HG03103 (cell line): ENCODE measurements at regions not wholly inside any gene's neighbourhood (a gene's known extent, or its start where the extent isn't known, plus 50 kb on each side); places are given as distances from the start of the nearest gene placed in this dataset.
A peak's percentile ranks its signal among the peaks of the same experiment; 100 is the strongest.
"Not testable (repeated sequence)": the region's sequence is repeated elsewhere in the genome, so short reads cannot be mapped to it uniquely, and the experiment has no call there.

Experiments used
- ATAC-seq: cut with Tn5 transposase; IDR thresholded peaks from one replicate; pipeline ENCODE4 v1.9.1; 2021; ENCODE audit warnings: low read depth; ENCODE audit not compliant: unreplicated experiment

DNA sequence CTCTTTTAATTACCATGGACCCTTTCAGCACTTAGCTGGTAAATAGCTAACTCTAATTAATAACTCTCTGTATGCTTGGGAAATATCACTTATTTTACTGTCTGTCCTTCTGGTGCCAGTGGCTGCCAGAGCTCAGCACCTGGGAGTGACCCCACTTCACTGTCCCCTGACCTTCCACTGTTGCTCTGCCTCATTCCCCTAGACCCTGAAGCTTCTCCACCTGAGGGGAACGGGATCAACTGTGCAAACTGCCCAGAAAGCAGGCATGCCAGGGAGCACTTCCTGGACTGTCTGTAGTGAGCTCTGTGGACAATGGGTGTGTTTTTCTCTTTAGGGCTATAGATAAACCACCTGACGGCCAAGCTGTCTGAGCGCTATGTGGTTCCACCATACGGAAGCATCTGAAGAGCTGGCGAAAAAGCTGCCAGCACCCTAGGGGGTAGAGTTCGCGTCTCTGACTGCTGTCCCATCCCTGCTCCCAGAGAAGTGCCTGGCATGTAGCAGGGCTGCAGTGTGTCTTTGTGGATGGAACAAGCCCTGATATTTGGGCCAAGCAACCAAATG lies 106.3 kb upstream of the FOXA2 start:
- ATAC-seq = no peak

DNA sequence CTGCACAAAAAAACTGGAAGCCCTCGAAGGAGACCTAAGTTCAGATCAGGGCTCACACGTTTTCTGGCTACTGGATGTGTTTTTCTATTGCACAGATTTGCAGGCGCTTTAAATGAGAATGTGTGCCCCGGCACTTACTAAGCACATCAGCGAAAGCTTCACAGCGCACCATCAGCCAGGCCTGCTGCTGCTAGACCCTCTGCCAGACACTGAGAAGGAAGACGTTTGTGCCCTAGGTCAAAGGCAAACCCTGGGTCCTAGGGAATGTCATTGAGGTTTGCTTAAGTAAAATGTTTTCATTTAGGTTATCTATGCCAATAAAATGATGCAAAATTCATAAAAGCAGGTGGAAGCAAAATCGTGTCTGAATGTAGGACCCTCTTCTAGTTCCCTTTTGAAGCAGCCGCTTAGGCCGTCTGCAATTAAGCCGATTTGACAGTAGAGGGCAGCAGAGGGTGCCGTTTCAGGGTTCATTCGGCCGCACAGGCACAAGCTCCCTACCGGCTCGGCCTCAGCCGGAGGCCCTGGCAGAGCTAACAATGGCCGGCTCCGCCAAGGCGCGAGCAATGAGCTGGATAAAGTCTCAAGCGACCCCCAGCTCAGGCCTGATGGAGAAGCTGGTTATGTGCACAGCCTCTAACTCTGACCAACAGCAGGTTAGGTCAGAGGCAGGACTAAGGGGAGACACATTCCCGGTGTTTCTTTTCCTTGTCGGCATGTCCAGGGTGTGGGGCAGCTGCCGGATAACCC lies 107.2 kb upstream of the FOXA2 start:
- ATAC-seq = peak; percentile 85

DNA sequence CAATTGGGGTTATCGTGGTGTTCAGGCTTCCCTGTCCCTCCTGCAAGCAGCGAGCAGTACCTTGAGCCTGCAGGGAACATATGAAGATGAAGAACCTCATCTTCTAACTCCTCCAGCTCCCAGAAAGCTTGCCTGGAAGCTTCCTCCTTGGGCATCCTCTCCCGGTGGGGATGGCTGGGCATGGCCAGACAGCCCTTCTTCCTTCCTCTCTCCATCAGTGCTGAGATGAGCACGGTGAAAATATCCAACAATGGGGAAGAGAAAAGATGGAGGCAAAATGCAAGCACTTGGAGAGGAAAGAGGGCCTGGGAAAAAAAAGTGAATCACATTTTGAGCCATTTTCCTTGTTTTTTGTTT lies 107.7 kb upstream of the FOXA2 start:
- no peak for ATAC-seq

DNA sequence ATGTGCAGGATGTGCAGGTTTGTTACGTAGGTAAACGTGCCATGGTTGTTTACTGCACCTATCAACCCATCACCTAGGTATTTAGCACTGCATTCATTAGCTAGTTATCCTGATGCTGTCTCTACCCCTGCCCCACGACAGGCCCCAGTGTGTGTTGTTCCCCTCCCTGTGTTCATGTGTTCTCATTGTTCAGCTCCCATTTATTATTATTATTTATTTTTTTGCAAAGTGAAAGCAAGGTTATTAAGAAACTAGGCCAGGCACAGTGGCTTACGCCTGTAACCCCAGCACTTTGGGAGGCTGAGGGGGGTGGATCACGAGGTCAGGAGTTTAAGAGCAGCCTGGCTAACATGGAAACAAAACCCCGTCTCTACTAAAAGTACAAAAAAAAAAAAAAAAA lies 108.2 kb upstream of the FOXA2 start:
- ATAC-seq = not testable (repeated sequence)

DNA sequence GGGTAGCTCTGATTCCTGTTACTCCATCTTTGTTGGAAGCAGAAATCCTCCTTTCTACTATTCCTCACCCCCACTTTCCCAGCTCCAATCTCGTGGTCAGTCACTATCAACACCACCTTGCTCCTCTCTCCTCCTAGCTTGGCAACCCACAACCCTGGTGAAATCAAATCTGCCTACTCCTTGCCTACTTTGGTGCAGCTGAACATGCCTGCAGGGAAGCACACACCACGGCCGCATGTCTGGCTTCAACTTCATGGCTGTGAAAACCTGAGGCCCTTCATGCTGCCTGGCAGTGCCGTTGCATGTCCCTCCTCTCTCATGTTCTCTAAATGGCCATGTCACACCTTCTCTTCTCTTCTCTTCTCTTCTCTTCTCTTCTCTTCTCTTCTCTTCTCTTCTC lies 112.4 kb upstream of the FOXA2 start:
- no peak for ATAC-seq

DNA sequence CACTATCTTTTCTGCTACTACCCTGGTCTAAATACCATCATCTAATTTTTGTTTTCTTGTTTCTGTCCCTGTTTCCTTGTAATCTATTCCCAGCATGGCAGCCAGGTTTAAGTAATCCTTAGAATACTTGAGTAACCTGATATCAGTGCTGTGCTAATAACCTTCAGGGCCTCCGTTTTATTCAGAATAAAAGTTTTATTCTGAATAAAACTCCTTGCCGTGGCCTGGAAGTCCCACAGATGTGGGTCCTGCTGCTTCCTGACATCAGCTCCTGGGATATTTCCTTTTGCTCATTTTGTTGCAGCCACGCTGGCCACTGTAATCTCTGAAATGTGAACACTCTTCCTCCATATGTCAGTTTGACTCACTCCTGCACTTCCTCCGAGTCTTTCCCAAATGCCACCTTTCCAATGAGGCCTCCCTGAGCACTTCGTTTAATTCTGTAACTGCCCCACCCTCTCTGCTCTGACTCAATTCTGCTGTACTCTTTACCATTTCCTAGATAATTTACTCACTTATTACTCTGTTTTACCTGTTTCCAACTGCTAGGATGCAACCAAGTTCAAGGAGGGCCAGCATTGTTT lies 114.0 kb upstream of the FOXA2 start:
- ATAC-seq = no peak

DNA sequence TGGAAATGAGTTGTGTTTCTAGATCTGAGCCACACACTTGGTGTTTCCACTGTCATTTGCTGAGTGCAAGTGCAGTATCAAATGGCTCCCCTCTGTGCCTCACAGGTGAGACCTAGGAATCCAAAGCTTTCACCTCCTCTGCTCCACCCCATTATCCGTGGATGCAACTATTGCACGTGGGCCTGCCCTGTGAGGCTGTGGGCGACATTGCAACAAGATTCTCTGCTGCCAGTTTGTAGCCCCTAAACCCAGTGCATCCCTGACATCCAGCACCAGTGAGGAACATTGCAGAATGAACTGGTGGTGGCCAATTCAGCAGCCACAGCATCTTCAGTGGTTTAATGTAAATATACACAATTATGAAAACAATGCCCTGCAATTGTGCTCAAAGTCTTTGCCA lies 115.0 kb upstream of the FOXA2 start:
- no peak for ATAC-seq

DNA sequence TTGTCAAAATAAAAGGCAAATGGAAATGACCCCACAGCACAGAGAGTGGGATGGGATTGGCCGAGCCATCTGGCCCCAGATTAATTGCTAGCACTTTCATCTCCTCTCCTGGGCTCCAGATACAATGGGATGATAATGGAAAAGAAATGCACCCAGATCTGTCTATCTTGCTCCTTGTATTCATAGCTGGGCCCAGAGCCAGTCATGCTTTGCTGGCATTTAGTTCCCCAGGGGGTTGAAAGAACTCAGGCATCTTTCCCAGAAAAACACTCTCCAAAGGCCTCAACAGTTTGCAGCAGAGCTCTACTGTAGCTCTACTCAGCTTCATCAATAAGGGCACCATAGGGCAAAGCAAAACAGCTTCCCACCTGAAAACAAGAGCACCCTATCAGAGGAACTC lies 116.0 kb upstream of the FOXA2 start:
- no peak for ATAC-seq

DNA sequence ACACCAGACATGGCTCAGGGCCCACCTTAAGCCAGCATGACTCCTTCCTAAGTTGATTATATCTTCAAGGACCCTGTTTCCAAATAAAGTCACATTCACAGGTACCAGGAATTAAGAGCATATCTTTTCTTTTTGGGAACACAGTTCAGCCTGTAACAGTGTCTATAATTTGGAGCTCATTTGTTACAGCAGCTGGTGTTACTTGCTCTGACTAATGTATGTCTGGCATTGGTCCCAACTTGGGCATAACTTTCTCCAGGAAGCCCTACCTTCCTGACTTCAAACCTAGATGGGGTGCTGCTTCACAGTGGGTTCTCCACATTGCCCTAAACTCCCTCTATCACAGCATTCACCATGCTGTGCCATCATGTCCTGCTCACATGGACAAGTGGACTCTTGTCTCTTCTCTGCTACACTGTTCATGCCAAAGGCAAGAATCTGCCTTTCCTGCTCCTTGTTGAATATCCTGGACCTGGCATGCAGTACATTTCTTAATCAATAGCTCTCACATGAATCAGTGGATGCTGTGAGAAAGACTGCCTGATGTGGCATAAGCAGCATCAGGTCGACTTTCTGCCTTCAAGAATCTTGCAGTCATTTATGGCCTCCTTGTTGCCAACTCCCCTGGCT lies 117.4 kb upstream of the FOXA2 start:
- no peak for ATAC-seq

DNA sequence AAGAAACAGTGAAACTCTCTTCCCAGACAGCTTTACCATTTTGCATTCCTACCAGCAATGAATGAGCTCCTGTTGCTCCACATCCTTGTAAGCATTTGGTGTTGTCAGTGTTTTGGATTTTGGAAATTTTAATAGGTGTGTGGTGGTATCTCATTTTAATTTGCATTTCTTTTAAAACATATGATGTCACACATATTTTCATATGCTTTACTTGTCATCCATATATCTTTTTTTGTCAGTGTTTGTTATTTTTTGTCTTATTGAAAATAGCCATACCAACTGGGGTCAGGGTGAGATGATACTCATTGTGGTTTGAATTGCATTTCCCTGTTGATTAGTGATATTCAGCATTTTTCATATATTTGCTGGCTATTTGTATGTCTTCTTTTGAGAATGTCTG lies 119.5 kb upstream of the FOXA2 start:
- ATAC-seq = no peak

DNA sequence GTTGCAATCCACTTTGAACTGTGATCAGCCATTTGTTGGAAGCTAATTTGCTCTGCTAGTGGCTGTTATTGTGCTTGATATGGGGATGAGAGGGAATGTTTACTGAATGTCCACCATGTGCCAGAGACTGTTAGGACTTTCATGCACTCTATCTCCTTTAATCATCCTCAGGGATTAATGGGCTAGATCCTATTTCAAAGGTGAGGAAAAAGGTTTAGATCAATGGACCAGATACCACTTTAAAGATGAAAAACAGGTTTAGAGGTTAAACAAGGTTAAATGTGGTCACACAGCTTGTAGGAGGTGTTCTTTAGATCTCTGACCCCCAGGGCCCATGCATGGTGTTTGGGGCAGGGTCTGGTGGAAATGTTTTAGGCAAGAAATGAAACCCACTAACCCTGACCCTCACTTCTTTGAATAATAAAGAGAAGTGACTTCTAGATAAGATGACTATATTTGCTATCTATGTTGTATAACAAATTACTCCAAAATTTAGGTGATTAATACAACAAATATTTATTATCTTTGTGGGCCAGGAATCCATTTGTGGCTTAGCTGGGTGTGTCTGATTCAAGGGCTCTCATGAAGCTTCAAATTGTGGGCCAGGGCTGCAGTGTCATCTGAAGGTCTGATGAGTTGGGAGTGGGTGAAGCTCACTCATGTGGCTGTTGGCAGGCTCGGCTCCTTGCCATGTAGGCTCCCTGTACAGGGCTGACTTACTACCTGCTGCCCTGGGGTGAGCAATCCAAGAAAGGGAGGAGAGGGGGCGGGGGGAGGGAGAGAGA lies 127.8 kb upstream of the FOXA2 start:
- no peak for ATAC-seq

DNA sequence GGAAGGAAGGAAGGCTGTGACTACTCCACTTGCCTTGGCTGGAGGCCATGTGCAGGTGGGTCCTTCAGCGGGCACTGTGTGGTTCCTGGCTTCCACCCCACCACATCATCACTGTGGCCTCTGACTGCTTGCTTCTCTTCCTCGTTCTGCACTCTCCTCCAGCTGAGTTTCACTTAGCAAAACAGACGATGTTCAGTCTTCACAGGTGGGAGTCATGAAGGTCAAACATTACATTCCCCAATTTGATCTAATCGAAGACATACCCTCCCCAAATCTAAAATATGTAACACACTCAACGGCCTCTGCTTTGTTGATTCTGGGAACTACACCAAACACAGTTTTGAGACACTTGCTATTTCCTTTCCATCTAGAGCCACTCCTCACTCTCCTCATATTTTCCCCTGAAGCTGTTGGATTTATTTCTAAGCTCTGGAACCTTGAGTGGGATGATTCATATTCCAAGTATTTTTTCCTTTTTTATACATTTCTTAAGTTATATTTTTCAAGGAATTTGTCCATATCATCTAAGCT lies 132.5 kb upstream of the FOXA2 start:
- no peak for ATAC-seq

DNA sequence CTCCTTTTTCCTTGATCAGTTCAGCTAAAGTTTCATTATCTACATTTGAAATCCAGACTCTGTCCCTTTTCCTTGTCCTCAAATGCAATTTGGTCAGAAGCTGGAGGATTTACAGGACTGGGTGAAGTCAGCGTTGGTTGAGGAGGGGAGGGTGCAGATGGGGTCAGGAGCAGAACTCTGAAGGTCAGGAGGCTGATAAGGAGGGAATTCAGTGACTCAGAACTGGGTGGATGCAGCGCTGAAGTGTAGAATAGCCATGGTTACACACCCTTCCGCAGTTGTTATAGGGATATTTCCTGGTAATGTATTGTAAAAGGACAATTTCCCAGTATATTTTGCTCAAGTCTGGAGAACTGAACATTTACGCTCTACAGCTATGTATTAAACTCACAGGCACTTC lies 133.1 kb upstream of the FOXA2 start:
- no peak for ATAC-seq

DNA sequence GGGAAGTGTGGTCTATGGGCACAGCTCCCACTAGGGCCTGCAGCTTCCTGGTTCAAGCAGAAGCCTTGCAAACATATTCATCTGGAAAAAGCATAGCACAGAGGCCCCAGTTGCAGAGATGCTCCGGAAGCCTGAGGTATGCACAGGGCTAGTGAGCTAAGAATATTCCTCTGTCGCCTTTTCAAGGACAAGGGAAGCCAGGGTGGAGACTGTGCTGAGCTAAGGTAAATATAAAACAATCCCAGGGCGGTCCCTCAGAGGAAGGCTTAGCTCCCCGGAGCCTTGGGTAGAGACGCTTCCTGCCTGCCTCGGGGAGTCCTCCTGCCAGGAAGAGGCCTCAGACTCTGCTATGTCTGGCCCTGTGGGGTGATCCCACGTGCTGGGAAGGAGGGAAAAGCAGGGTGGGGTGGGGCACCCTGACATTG lies 134.8 kb upstream of the FOXA2 start:
- ATAC-seq = no peak

DNA sequence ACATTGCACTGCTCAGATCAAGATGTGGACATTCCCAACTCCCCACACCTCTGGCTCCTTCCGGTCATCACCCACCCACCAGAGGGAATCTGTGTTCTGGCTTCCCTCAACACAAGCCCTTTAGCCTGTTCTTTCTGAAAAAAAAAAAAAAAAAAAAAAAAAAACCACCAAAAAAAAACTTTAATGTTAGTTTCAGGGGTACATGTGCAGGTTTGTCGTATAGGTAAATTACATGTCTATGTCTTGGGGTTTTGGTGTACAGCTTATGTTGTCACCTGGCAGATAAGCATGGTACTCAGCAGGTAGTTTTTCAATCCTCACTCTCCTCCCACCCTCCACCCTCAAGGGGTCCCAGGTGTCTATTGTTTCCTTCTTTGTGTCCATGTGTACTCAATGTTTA lies 135.8 kb upstream of the FOXA2 start:
- no peak for ATAC-seq

DNA sequence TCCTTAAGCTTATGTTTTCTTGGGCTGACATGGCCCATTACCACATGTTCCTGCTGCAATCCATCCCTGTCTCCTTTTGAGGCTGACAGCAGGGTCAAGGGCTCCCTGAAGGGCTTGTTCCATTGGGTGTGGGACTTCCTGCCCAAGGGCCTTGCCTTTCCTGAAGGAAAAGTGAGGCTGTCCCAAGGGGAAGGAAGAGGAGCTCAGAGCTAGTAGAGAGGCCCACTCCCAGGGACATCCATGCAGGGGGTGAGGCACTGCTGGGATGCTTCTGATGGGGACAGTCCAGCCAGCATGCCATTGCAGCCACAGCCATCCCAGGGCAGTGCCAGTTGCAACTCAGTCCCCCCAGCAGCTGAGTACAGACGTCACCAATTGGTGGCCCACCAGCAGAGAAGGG lies 138.4 kb upstream of the FOXA2 start:
- no peak for ATAC-seq

DNA sequence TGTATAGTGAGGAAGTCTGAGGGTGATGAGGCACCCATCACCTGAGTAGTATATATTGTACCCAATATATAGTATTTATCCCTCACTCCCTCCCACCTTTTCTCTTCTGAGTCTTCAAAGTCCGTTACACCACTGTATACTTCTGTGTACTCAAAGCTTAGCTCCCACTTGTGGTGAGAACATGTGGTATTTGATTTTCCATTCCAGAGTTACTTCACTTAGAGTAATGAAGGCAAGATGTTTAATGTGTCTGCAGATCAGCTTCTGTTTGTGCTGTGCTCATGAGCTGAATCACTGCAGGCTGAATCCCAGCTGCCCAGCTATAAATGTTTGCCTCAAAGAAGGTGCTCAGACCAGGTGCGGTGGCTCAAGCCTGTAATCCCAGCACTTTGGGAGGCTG lies 139.3 kb upstream of the FOXA2 start:
- ATAC-seq = no peak

DNA sequence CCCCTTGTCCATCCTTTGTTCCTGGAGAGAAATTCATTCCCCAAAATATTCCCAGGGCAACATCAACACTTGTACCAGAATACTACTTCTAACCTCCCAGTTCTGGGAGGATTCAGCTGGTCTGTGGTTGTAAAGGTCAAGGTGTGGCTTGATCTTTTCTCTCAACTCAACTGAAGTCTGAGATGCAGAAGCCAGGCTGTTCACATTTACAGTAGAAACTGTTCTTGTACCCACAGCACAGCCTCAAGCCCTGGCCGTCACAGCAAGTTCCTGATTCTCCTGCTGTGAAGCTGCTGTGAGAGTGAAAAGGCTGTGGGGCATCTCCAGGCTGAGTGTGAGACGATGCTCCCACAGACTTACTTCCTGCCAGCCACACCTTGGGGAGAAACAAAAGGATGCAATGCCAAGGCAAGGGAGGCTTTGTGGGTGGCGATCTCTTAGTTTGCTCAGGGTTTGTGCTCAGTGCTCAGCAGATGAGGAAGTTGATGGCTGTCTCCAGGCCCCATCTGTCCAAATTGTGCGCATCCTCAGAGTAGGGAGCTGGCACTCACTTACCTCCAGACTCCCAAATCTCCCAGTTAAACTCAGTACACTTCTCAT lies 143.9 kb upstream of the FOXA2 start:
- ATAC-seq = no peak

DNA sequence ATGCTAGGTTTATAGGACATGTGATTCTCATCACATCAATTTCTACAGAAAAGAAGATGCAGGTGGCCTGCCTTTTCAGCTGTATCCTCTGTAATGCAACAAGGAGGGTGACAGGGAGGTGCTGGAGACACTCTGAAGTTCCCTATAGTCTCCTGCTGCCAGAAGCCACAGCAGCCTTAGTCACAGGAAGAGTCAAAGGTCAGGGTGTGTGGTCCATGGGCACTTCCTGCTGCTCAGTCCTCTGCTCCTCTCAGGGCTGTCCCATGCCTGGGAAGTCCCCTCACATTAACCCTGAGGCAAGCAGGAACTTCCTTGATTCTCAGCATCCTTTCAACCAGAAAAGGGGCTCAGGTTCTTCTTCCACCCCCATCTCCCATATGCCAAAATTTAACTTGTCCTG lies 144.8 kb upstream of the FOXA2 start:
- no peak for ATAC-seq

DNA sequence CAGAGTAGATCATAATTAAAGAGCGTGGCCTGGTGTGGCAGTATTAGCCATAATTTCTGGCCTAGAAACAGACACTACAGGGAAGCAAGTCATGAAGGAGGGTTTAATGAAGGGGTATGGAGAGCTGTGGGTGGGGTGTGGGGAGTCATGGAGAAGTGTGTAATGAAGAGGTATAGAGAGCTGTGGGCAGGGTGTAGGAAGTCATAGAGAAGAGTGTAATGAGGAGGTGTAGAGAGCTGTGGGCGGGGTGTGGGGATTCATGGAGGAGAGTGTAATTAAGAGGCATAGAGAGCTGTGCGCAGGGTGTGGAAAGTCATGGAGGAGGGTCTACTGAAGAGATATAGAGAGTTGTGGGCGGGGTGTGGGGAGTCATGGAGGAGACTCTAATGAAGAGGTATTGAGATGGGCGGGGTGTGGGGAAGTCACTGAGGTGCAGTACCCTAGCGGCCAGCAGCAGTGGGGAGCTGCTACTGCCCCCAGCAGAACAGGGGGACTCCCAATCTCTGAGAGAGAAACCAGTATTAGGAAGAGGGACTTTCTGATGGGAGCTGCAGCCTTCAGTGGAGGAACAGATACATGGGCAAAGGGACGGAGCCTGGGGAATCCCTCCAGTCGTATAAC lies 145.4 kb upstream of the FOXA2 start:
- ATAC-seq = no peak
